Hematopoietic multipotent progenitor cell (in vitro differentiated cells): ENCODE measurements at regions not wholly inside any gene's neighbourhood (a gene's known extent, or its start where the extent isn't known, plus 50 kb on each side); places are given as distances from the start of the nearest gene placed in this dataset.
"Not testable (repeated sequence)": the region's sequence is repeated elsewhere in the genome, so short reads cannot be mapped to it uniquely, and the experiment has no call there.

Experiments used
- DNase-seq, 3 donors: peaks; one replicate each; pipeline ENCODE4 v3.0.0-alpha.2; 2011 to 2015; ENCODE audit warnings: low read depth in 2 of 3, low spot score in 2 of 3

GRCh38 chr14:85315733-85316290 is 214.1 kb upstream of the FLRT2 start:
- no peak for DNase-seq

- no peak for DNase-seq
Observed at GRCh38 chr14:85316701-85317410, 213.1 kb upstream of the FLRT2 start.

- DNase-seq: no peak
Observed at GRCh38 chr14:85317491-85318021, 212.4 kb upstream of the FLRT2 start.

GRCh38 chr14:85319101-85319500 is 210.8 kb upstream of the FLRT2 start:
- no peak for DNase-seq

GRCh38 chr14:85319998-85320630 is 209.8 kb upstream of the FLRT2 start:
- DNase-seq: peak in 1 of 3 donors; percentile 68

- no peak for DNase-seq
Observed at GRCh38 chr14:85325134-85326017, 204.6 kb upstream of the FLRT2 start.

GRCh38 chr14:85332401-85332800 is 197.5 kb upstream of the FLRT2 start:
- DNase-seq: no peak

GRCh38 chr14:85333313-85333712 is 196.6 kb upstream of the FLRT2 start:
- no peak for DNase-seq

GRCh38 chr14:85333841-85334240 is 196.1 kb upstream of the FLRT2 start:
- no peak for DNase-seq

GRCh38 chr14:85334316-85334715 is 195.6 kb upstream of the FLRT2 start:
- DNase-seq: no peak

GRCh38 chr14:85336257-85336656 is 193.7 kb upstream of the FLRT2 start:
- no peak for DNase-seq

- no peak for DNase-seq
Observed at GRCh38 chr14:85336817-85337216, 193.1 kb upstream of the FLRT2 start.

- no peak for DNase-seq
Observed at GRCh38 chr14:85338895-85339294, 191.0 kb upstream of the FLRT2 start.

GRCh38 chr14:85342858-85343607 is 186.9 kb upstream of the FLRT2 start:
- no peak for DNase-seq

GRCh38 chr14:85344171-85344570 is 185.8 kb upstream of the FLRT2 start:
- no peak for DNase-seq

- DNase-seq: no peak
Observed at GRCh38 chr14:85344847-85345570, 184.9 kb upstream of the FLRT2 start.

- no peak for DNase-seq
Observed at GRCh38 chr14:85350667-85351066, 179.3 kb upstream of the FLRT2 start.

GRCh38 chr14:85352588-85352987 is 177.4 kb upstream of the FLRT2 start:
- not testable (repeated sequence) for DNase-seq

- no peak for DNase-seq
Observed at GRCh38 chr14:85357120-85357519, 172.8 kb upstream of the FLRT2 start.
